ENCODE measurements at regions not wholly inside any gene's neighbourhood (a gene's known extent, or its start where the extent isn't known, plus 50 kb on each side); places are given as distances from the start of the nearest gene placed in this dataset.

GRCh38 chr5:13511442-13511841, 433.0 kb downstream of the DNAH5 start:
- no peak for TF ChIP-seq MYC (IDR thresholded peaks at IDR 0.05; ENCODE audit: low read depth, low read length)
- TF ChIP-seq CTCF (IDR thresholded peaks at IDR 0.05; ENCODE audit: low read depth, low read length): no peak
- no peak for TF ChIP-seq POLR2A (IDR thresholded peaks at IDR 0.05; ENCODE audit: extremely low read depth, insufficient read length)
